H9 (cell line): ENCODE measurements at regions not wholly inside any gene's neighbourhood (a gene's known extent, or its start where the extent isn't known, plus 50 kb on each side); places are given as distances from the start of the nearest gene placed in this dataset.

Source experiments
- DNase-seq: peaks from one replicate; pipeline ENCODE4 v3.0.0-alpha.2; 2017
- H2AFZ ChIP-seq: one replicate; pipeline ENCODE4 v1.6.1; 2013; ENCODE audit warnings: mild to moderate bottlenecking, low read length, control low read depth, moderate library complexity
- H2AK5ac ChIP-seq: 2 replicates; pipeline ENCODE4 v1.6.1; 2013; ENCODE audit warnings: low read length, control low read depth, mixed read lengths; ENCODE audit not compliant: insufficient read length
- H2BK120ac ChIP-seq: one replicate; pipeline ENCODE4 v1.6.1; 2013; ENCODE audit warnings: low read depth, mild to moderate bottlenecking, low read length, control low read depth, inconsistent platforms; ENCODE audit not compliant: poor library complexity, severe bottlenecking
- H2BK12ac ChIP-seq: 2 replicates; pipeline ENCODE4 v1.6.1; 2013; ENCODE audit warnings: low read length, control low read depth, mixed read lengths, low read depth; ENCODE audit not compliant: insufficient read length
- H2BK15ac ChIP-seq: 2 replicates; pipeline ENCODE4 v1.6.1; 2013; ENCODE audit warnings: low read depth, low read length, control low read depth
- H2BK20ac ChIP-seq: one replicate; pipeline ENCODE4 v1.6.1; 2013; ENCODE audit warnings: low read depth, mild to moderate bottlenecking, low read length, control low read depth, inconsistent platforms; ENCODE audit not compliant: poor library complexity, severe bottlenecking
- H2BK5ac ChIP-seq: 2 replicates; pipeline ENCODE4 v1.6.1; 2013; ENCODE audit warnings: low read length, control low read depth, mixed read lengths; ENCODE audit not compliant: insufficient read length
- H3K14ac ChIP-seq: 2 replicates; pipeline ENCODE4 v1.6.1; 2013; ENCODE audit warnings: low read length, control low read depth; ENCODE audit not compliant: insufficient read depth
- H3K18ac ChIP-seq: 2 replicates; pipeline ENCODE4 v1.6.1; 2013; ENCODE audit warnings: low read depth, mild to moderate bottlenecking, mixed read lengths, low read length, control low read depth; ENCODE audit not compliant: insufficient read length
- H3K23ac ChIP-seq: 2 replicates; pipeline ENCODE4 v1.6.1; 2013; ENCODE audit warnings: low read length, control low read depth, mixed read lengths, low read depth; ENCODE audit not compliant: insufficient read length
- H3K23me2 ChIP-seq: 2 replicates; pipeline ENCODE4 v1.6.1; 2013; ENCODE audit warnings: low read depth, mild to moderate bottlenecking, mixed read lengths, low read length, control low read depth; ENCODE audit not compliant: insufficient read length, poor library complexity, severe bottlenecking
- H3K27ac ChIP-seq: 2 replicates; pipeline ENCODE4 v1.5.1; 2013; ENCODE audit warnings: low read length, control low read depth, mixed read lengths, low read depth; ENCODE audit not compliant: insufficient read length
- H3K27me3 ChIP-seq: 2 replicates; pipeline ENCODE4 v1.6.1; 2013; ENCODE audit warnings: low read length, control low read depth, inconsistent platforms; ENCODE audit not compliant: insufficient read depth
- H3K4ac ChIP-seq: 2 replicates; pipeline ENCODE4 v1.6.1; 2013; ENCODE audit warnings: low read depth, mild to moderate bottlenecking, control low read depth, inconsistent platforms, low read length, moderate library complexity
- H3K4me1 ChIP-seq: 2 replicates; pipeline ENCODE4 v1.6.1; 2013; ENCODE audit warnings: low read length, control low read depth, inconsistent platforms; ENCODE audit not compliant: insufficient read depth
- H3K4me2 ChIP-seq: 2 replicates; pipeline ENCODE4 v1.6.1; 2013; ENCODE audit warnings: low read length, control low read depth, mixed read lengths; ENCODE audit not compliant: insufficient read length, insufficient read depth
- H3K56ac ChIP-seq: 2 replicates; pipeline ENCODE4 v1.6.1; 2013; ENCODE audit warnings: low read depth, mild to moderate bottlenecking, mixed read lengths, low read length, control low read depth; ENCODE audit not compliant: insufficient read length
- H3K79me1 ChIP-seq: 2 replicates; pipeline ENCODE4 v1.6.1; 2013; ENCODE audit warnings: low read depth, mild to moderate bottlenecking, moderate library complexity, low read length, control low read depth, inconsistent platforms; ENCODE audit not compliant: insufficient read depth, poor library complexity, severe bottlenecking
- H3K79me2 ChIP-seq: 2 replicates; pipeline ENCODE4 v1.6.1; 2013; ENCODE audit warnings: low read length, control low read depth, inconsistent platforms; ENCODE audit not compliant: insufficient read depth
- H3K9ac ChIP-seq: 2 replicates; pipeline ENCODE4 v1.6.1; 2013; ENCODE audit warnings: low read length, control low read depth, mixed read lengths; ENCODE audit not compliant: insufficient read length; ENCODE audit errors: extremely low read depth
- H3K9me3 ChIP-seq: one replicate; pipeline ENCODE4 v1.6.1; 2013; ENCODE audit warnings: low read depth, low read length, inconsistent platforms; ENCODE audit not compliant: control insufficient read depth
- H3T11ph ChIP-seq: one replicate; pipeline ENCODE4 v1.6.1; 2013; ENCODE audit warnings: mild to moderate bottlenecking, low read length, control low read depth, inconsistent platforms
- H4K20me1 ChIP-seq: one replicate; pipeline ENCODE4 v1.6.1; 2013; ENCODE audit not compliant: control insufficient read depth, insufficient read length, insufficient read depth
- H4K5ac ChIP-seq: 2 replicates; pipeline ENCODE4 v1.6.1; 2013; ENCODE audit warnings: low read depth, mild to moderate bottlenecking, mixed read lengths, low read length, control low read depth; ENCODE audit not compliant: insufficient read length
- H4K8ac ChIP-seq: replicated peaks from 2 replicates; pipeline ENCODE4 v1.6.1; 2013; ENCODE audit warnings: low read length, control low read depth, mixed read lengths, low read depth; ENCODE audit not compliant: insufficient read length
- H4K91ac ChIP-seq: 2 replicates; pipeline ENCODE4 v1.6.1; 2013; ENCODE audit warnings: low read depth, mild to moderate bottlenecking, moderate library complexity, mixed read lengths, low read length, control low read depth; ENCODE audit not compliant: insufficient read length
- H3K27ac Mint-ChIP-seq, 3 experiments: 2 replicates in 2 of 3; 3 replicates in 1 of 3; pipeline ENCODE4 v1.8.0; 2020 to 2021; ENCODE audit warnings: mixed read lengths in 3 of 3, mild to moderate bottlenecking in 1 of 3, moderate library complexity in 1 of 3
- H3K27me3 Mint-ChIP-seq: 2 replicates; pipeline ENCODE4 v1.8.0; 2021; ENCODE audit warnings: low read depth, mild to moderate bottlenecking, moderate library complexity, mixed read lengths
- H3K36me3 Mint-ChIP-seq, 3 experiments: 2 replicates in 2 of 3; 3 replicates in 1 of 3; pipeline ENCODE4 v1.8.0; 2020 to 2021; ENCODE audit warnings: low read depth in 3 of 3, mixed read lengths in 3 of 3; ENCODE audit not compliant: insufficient read depth in 1 of 3
- H3K4me1 Mint-ChIP-seq, 2 experiments: 2 replicates each; pipeline ENCODE4 v1.8.0; 2020; ENCODE audit warnings: mixed read lengths in 2 of 2
- H3K4me3 Mint-ChIP-seq, 2 experiments: 2 replicates in 1 of 2; 3 replicates in 1 of 2; pipeline ENCODE4 v1.8.0; 2020 to 2021; ENCODE audit warnings: mild to moderate bottlenecking in 2 of 2, mixed read lengths in 2 of 2, moderate library complexity in 1 of 2
- H3K9me3 Mint-ChIP-seq, 2 experiments: 2 replicates in 1 of 2; 3 replicates in 1 of 2; pipeline ENCODE4 v1.8.0; 2020; ENCODE audit warnings: mild to moderate bottlenecking in 2 of 2, mixed read lengths in 2 of 2, moderate library complexity in 1 of 2
- WGBS: extraction: QIAGEN DNeasy Blood & Tissue Kit; methylation state at CpG from one replicate; pipeline ENCODE4 v1.1.7; 2013; ENCODE audit warnings: missing lambda C conversion rate, low lambda C conversion rate, mixed read lengths; ENCODE audit not compliant: insufficient read length; ENCODE audit errors: extremely low coverage; 5-methylcytosine and 5-hydroxymethylcytosine counted together
- TF ChIP-seq, protein P1 (sequence below): fragments of 200-600 bp; sonication (generic); conservative IDR thresholded peaks from 3 replicates; pipeline ENCODE4 v1.8.0; 2021; ENCODE audit warnings: antibody characterized with exemption, mild to moderate bottlenecking

GRCh38 chr18:50447102-50447741 is 72.4 kb downstream of the SKA1 start:
- H3K79me1 ChIP-seq = no peaks in the 10 kb centered on the region
- H3K23me2 ChIP-seq = no peaks in the 10 kb centered on the region
- H2AK5ac ChIP-seq = no peak overlapping the region
- H3K27ac ChIP-seq = no peak overlapping the region
- H3K27me3 ChIP-seq = no peaks in the 10 kb centered on the region
- H3K79me2 ChIP-seq = no peaks in the 10 kb centered on the region
- no peak overlapping the region for H2BK15ac ChIP-seq
- H3K18ac ChIP-seq = no peak overlapping the region
- no peak overlapping the region for H2BK20ac ChIP-seq
- H3K4me2 ChIP-seq = no peak overlapping the region
- no peak overlapping the region for H2BK12ac ChIP-seq
- H2BK120ac ChIP-seq = no peak overlapping the region
- H4K5ac ChIP-seq = no peak overlapping the region
- H3T11ph ChIP-seq = no peak overlapping the region
- H4K91ac ChIP-seq = no peak overlapping the region
- H3K56ac ChIP-seq = no peak overlapping the region
- H4K20me1 ChIP-seq = no peaks in the 10 kb centered on the region
- H4K8ac ChIP-seq = no peak overlapping the region
- H3K4ac ChIP-seq = no peak overlapping the region
- peaks cover 32 to 39% of the 10 kb centered on the region in 2 experiments for H3K9me3 Mint-ChIP-seq
- no peak for DNase-seq
- H3K36me3 Mint-ChIP-seq = peaks cover 11 to 33% (median 16%) of the 10 kb centered on the region in 3 experiments
- H3K4me1 Mint-ChIP-seq = peaks cover 21 to 28% of the 10 kb centered on the region in 2 experiments
- H3K23ac ChIP-seq = no peak overlapping the region
- TF ChIP-seq, protein P1, sequence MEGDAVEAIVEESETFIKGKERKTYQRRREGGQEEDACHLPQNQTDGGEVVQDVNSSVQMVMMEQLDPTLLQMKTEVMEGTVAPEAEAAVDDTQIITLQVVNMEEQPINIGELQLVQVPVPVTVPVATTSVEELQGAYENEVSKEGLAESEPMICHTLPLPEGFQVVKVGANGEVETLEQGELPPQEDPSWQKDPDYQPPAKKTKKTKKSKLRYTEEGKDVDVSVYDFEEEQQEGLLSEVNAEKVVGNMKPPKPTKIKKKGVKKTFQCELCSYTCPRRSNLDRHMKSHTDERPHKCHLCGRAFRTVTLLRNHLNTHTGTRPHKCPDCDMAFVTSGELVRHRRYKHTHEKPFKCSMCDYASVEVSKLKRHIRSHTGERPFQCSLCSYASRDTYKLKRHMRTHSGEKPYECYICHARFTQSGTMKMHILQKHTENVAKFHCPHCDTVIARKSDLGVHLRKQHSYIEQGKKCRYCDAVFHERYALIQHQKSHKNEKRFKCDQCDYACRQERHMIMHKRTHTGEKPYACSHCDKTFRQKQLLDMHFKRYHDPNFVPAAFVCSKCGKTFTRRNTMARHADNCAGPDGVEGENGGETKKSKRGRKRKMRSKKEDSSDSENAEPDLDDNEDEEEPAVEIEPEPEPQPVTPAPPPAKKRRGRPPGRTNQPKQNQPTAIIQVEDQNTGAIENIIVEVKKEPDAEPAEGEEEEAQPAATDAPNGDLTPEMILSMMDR = no peak
- H3K14ac ChIP-seq = no peak overlapping the region
- H3K9ac ChIP-seq = no peak overlapping the region
- H3K27ac Mint-ChIP-seq = peak overlapping the region in 1 of 3 experiments; percentile 24; a peak in 1 of 7 replicates
- peaks cover 9% of the 10 kb centered on the region for H3K9me3 ChIP-seq
- H3K27me3 Mint-ChIP-seq = peaks cover 4% of the 10 kb centered on the region; the same call in 1 of the 2 replicates
- peaks cover 2% of the 10 kb centered on the region; the same call in 1 of the 2 replicates for H3K4me1 ChIP-seq
- no peak overlapping the region for H2AFZ ChIP-seq
- H2BK5ac ChIP-seq = no peak overlapping the region
- no CpG with 5 or more reads among the region's 5 CpGs for WGBS
- H3K4me3 Mint-ChIP-seq = no peak overlapping the region
